ENCODE measurements at regions not wholly inside any gene's neighbourhood (a gene's known extent, or its start where the extent isn't known, plus 50 kb on each side); places are given as distances from the start of the nearest gene placed in this dataset.

DNA sequence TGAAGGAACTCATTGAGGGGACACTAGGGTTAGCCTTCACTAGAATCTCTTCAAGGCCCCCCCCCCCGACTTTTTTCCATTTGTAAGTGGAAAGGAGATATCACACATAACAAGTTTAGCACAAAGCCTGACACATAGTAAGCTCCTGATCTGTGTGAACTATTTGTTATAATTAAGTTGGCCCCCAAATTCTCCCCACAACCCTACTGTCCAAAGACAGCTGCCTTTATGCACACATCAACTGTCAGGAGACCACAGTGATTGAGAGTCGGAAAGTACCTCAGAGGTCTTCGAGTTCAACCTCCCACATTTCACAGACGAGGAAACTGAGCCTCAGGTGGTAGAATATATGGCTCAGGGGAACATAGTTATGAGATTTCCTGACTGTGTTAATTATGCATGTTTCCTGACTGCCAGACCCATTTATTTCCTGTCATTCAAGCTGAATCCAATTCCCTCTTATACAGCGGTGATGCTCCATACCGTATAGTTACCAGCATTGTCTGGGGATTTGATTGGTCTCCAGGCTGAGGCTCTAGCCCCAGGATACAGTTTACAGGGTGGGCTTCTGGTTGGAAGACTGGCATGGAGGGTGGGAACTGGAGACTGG lies 227.4 kb upstream of the CMC1 start:
- Histone ChIP-seq H3K27me3 (ENCODE audit: control insufficient read depth, insufficient read depth, low read length) (no peaks in the 10 kb centered on the region), H3K4me3 (ENCODE audit: insufficient read depth, low read depth, low read length) (no peak overlapping the region), H3K36me3 (replicated peaks; ENCODE audit: control insufficient read depth, insufficient read depth, low read length) (no peaks in the 10 kb centered on the region)
- no peak for DNase-seq

DNA sequence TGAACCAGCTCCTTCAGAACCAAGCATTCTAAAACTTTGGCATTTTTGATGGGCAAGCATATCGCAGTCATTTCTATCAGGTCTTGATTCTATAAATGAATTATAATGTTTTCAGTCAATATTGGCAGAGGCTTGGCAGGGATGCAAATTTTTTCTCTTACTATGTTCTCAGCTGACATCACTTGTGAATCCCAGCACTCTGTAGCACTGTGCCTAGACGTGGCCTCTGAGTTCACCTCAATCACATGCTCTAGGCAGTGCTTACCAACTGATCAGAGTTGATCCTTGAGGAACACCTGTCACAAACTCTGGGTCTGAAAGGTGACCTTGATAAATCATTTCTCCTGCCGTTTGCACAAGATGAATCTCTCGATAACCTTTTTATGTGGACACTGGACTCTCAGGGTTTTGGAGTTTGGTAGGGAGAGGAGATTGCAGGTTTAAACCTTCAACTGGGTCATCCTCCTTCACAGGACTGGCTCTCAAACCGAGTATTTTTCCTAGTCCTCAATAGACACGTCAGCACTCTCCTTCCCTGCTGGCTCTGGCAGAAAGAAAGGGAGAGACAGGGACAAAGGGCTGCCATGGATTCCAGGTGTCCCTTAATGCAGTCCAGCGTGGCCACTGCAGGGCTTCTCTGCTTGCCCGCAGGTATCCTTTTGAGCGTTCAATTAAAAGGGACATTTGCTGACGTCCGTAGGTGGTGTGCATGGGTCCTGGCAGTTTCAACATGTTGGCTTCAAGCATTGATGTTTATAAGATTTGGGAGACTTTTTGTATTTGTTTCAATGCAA lies 222.3 kb upstream of the CMC1 start:
- Histone ChIP-seq H3K27me3 (ENCODE audit: control insufficient read depth, insufficient read depth, low read length) (no peaks in the 10 kb centered on the region), H3K36me3 (replicated peaks; ENCODE audit: control insufficient read depth, insufficient read depth, low read length) (no peaks in the 10 kb centered on the region), H3K4me3 (ENCODE audit: insufficient read depth, low read depth, low read length) (no peak overlapping the region)
- no peak for DNase-seq

DNA sequence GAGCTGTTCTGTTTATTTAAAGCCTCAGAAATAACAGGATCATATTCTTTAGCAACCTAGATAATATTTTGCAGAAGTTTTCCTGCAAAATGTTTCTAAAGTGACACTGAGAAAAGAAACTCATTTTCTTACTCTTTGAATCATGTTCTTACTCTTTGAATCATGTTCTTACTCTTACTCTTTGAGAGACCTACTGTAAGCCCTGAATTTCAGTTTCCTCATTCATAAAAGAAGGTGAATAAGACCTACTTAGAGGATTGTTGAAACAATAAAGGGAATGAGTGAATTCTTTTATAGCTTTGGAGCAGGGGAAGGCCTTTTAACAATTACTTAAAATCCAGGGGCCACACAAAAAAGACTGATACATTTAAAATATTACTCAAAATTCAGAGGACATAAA lies 221.7 kb upstream of the CMC1 start:
- H3K4me3 ChIP-seq (ENCODE audit: insufficient read depth, low read depth, low read length) = no peak overlapping the region
- H3K27me3 ChIP-seq (ENCODE audit: control insufficient read depth, insufficient read depth, low read length) = no peaks in the 10 kb centered on the region
- H3K36me3 ChIP-seq (replicated peaks; ENCODE audit: control insufficient read depth, insufficient read depth, low read length) = no peaks in the 10 kb centered on the region
- no peak for DNase-seq

- DNase-seq = no peak
- no peak overlapping the region for H3K4me3 ChIP-seq (ENCODE audit: insufficient read depth, low read depth, low read length)
- no peaks in the 10 kb centered on the region for H3K27me3 ChIP-seq (ENCODE audit: control insufficient read depth, insufficient read depth, low read length)
- H3K36me3 ChIP-seq (replicated peaks; ENCODE audit: control insufficient read depth, insufficient read depth, low read length) = no peaks in the 10 kb centered on the region
Observed at GRCh38 chr3:28022916-28023315, 218.5 kb upstream of the CMC1 start.

DNA sequence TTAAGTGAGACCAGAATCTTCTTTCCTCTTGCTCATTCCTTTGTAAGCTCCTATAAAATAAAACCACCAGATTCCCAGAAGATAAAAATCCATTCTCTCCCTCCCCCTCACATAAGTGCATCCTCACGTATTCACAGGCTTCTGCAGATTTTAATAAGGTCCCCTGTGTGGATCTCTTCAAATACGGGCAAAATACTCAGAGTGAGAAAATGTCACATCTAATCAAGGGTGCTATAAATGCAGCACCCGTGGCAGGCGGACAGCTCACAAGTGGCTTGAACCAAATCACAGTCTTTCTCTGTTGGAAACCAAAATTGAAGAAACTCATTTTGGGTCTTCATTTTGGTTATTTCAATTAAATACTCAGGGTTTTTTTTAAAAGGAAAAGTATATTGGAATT lies 212.9 kb upstream of the CMC1 start:
- no peak for DNase-seq
- no peaks in the 10 kb centered on the region; the same call in 1 of the 2 replicates for H3K36me3 ChIP-seq (replicated peaks; ENCODE audit: control insufficient read depth, insufficient read depth, low read length)

DNA sequence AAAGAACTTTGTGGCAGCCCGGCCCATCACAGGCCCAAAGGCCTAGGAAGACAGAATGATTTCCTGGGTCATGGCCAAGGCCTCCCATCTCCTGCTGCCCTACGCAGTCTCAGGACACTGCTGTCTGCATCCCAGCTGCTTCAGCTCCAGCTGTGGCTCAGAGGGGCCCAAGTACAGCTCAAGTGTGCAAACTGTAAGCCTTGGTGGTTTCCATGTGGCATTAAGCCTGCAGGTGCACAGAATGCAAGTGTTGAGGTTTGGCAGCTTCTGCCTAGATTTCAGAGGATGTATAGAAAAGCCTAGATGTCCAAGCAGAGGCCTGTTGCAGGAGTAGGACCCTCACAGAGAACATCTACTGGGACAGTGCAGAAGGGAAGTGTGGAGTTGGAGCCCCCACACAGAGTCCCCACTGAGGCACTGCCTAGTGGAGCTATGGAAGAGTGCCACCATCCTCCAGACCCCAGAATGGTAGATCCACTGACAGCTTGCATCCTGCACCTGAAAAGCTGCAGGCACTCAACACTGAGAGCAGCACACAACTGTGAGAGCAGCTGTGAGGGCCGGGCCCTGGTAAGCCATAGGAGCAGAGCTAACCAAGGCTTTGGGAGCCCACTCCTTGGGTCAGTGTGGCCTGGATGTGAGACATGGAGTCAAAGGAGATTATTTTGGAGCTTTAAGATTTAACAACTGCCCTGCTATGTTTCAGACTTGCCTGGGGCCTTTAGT lies 208.2 kb upstream of the CMC1 start:
- no peak overlapping the region for H3K4me3 ChIP-seq (ENCODE audit: insufficient read depth, low read depth, low read length)
- H3K36me3 ChIP-seq (replicated peaks; ENCODE audit: control insufficient read depth, insufficient read depth, low read length) = no peaks in the 10 kb centered on the region; the same call in 1 of the 2 replicates
- no peaks in the 10 kb centered on the region for H3K27me3 ChIP-seq (ENCODE audit: control insufficient read depth, insufficient read depth, low read length)
- DNase-seq = no peak

More for the DNA sequence above, 212.9 kb upstream of the CMC1 start:
- Histone ChIP-seq H3K27me3 (ENCODE audit: control insufficient read depth, insufficient read depth, low read length) (no peaks in the 10 kb centered on the region), H3K4me3 (ENCODE audit: insufficient read depth, low read depth, low read length) (no peak overlapping the region)

DNA sequence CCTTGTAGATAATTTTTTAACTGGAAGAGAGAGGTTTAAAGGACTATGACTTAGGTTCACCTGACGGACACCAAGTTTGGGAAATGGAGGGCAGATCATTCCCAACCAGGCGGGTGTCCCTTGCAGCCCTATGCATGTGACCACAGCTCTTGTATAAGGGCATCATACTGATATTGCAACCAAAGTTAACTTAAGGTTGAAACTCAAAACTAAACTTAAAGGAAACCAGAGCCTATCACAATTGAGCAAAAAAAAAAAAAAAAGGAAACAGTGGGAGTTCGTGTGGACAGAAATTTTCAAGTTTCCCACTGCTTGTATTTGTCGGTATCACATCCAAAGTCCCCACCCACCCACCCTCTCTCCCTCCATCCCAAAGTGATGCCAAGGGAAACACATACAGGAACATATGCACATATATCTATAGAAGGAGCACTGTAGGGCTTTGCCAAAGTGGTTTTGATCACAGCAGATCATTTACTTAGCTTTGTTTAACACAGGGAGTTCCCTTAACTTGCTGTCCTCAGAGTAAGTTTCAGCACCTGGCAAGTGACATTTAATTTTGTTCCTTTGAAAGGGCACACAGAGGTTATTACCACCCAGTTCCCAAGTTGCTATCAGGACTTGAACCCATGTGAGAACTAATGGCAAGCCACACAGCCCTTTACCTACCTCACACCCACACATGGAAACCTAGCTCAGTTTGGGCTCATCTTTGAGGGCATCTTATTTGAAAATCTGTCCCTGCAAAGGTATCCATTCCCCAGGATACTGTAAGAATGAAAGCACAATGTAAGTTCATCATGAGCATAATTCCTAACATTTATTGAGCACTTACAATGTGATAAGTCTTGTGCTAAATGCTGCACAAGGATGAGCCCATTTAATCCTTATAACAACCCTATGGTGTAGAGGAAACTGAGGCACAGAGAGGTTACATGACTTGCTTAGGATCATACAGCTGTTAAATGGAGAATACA lies 204.5 kb upstream of the CMC1 start:
- Histone ChIP-seq H3K4me3 (ENCODE audit: insufficient read depth, low read depth, low read length) (no peak overlapping the region), H3K27me3 (ENCODE audit: control insufficient read depth, insufficient read depth, low read length) (no peaks in the 10 kb centered on the region), H3K36me3 (replicated peaks; ENCODE audit: control insufficient read depth, insufficient read depth, low read length) (no peaks in the 10 kb centered on the region; the same call in 1 of the 2 replicates)
- no peak for DNase-seq

DNA sequence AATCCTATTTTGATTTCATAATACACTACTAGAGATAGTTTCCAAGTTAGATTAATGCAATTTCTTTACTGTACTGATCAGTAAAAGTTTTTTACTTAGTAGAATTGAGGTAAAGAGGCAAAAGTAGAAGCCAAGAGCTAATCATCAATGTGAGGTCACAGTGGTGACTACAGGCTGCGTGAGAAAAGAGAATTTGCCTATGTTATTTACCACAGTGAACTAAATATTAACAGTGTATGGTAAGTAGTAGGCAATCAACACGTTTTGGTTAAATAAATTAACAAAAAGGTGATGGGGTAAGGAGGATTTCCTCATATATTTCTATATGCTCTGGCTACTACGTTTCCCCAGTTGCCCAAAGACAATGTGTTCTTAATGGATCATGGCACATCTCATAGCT lies 202.2 kb upstream of the CMC1 start:
- no peak for DNase-seq
- H3K36me3 ChIP-seq (replicated peaks; ENCODE audit: control insufficient read depth, insufficient read depth, low read length) = no peaks in the 10 kb centered on the region
- H3K4me3 ChIP-seq (ENCODE audit: insufficient read depth, low read depth, low read length) = no peak overlapping the region
- no peaks in the 10 kb centered on the region for H3K27me3 ChIP-seq (ENCODE audit: control insufficient read depth, insufficient read depth, low read length)

- Histone ChIP-seq H3K27me3 (ENCODE audit: control insufficient read depth, insufficient read depth, low read length) (no peaks in the 10 kb centered on the region), H3K36me3 (replicated peaks; ENCODE audit: control insufficient read depth, insufficient read depth, low read length) (no peaks in the 10 kb centered on the region), H3K4me3 (ENCODE audit: insufficient read depth, low read depth, low read length) (no peak overlapping the region)
- no peak for DNase-seq
Observed at GRCh38 chr3:28039829-28040228, 201.6 kb upstream of the CMC1 start.

- Histone ChIP-seq H3K36me3 (replicated peaks; ENCODE audit: control insufficient read depth, insufficient read depth, low read length) (no peaks in the 10 kb centered on the region), H3K27me3 (ENCODE audit: control insufficient read depth, insufficient read depth, low read length) (no peaks in the 10 kb centered on the region)
- no peak for DNase-seq
Observed at GRCh38 chr3:28042095-28042635, 199.3 kb upstream of the CMC1 start.

GRCh38 chr3:28042707-28043106 lies 198.7 kb upstream of the CMC1 start:
- Histone ChIP-seq H3K27me3 (ENCODE audit: control insufficient read depth, insufficient read depth, low read length) (no peaks in the 10 kb centered on the region), H3K4me3 (ENCODE audit: insufficient read depth, low read depth, low read length) (no peak overlapping the region), H3K36me3 (replicated peaks; ENCODE audit: control insufficient read depth, insufficient read depth, low read length) (no peaks in the 10 kb centered on the region)
- no peak for DNase-seq

More at GRCh38 chr3:28042095-28042635, 199.3 kb upstream of the CMC1 start:
- H3K4me3 ChIP-seq (ENCODE audit: insufficient read depth, low read depth, low read length) = no peak overlapping the region

DNA sequence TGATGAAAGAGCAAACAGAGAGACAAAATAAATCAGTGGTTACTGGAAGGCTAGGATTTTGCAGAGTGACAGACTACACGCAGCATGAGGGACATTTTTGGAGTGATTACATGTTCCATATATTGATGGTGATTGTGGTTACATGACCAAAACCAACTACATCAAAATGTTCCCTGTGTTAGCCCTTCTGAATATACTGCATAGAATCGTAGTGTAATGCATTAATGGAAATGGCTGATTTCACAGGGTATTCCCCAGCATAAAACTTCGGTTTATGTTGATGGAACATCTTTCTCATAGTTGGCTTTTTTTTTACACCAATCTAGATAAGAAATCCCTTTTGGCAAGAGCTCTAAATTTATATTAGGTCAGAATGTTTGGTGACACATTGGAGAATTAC lies 191.3 kb upstream of the CMC1 start:
- Histone ChIP-seq H3K36me3 (replicated peaks; ENCODE audit: control insufficient read depth, insufficient read depth, low read length) (no peaks in the 10 kb centered on the region), H3K27me3 (ENCODE audit: control insufficient read depth, insufficient read depth, low read length) (no peaks in the 10 kb centered on the region), H3K4me3 (ENCODE audit: insufficient read depth, low read depth, low read length) (no peak overlapping the region)
- no peak for DNase-seq

DNA sequence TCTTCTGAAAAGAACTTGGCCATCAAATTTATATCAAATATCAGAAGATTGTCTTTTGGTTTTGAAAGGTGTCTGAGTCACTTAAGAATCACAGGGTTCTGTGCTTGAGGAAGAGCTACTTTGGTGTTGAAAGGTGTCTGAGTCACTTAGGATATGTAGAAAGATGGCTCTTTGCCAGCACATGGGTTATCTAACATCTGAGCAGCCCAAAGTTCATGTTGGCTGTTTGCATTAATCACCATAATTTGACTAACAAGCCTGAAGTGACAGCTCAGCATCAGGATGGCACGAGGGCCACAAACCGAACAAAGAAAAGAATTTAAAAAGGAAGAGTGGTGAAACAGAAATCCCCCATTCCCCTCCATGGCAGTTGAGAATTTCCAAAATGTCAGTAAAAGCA lies 190.5 kb upstream of the CMC1 start:
- no peak for DNase-seq
- Histone ChIP-seq H3K4me3 (ENCODE audit: insufficient read depth, low read depth, low read length) (no peak overlapping the region), H3K27me3 (ENCODE audit: control insufficient read depth, insufficient read depth, low read length) (no peaks in the 10 kb centered on the region), H3K36me3 (replicated peaks; ENCODE audit: control insufficient read depth, insufficient read depth, low read length) (no peaks in the 10 kb centered on the region)

- H3K36me3 ChIP-seq (replicated peaks; ENCODE audit: control insufficient read depth, insufficient read depth, low read length) = no peaks in the 10 kb centered on the region
- no peak for DNase-seq
- H3K27me3 ChIP-seq (ENCODE audit: control insufficient read depth, insufficient read depth, low read length) = no peaks in the 10 kb centered on the region
- no peak overlapping the region for H3K4me3 ChIP-seq (ENCODE audit: insufficient read depth, low read depth, low read length)
Observed at GRCh38 chr3:28053759-28054158, 187.7 kb upstream of the CMC1 start.

Measured in H7 (cell line).